Heart right ventricle (tissue), 16 donors: ENCODE measurements at regions not wholly inside any gene's neighbourhood (a gene's known extent, or its start where the extent isn't known, plus 50 kb on each side); places are given as distances from the start of the nearest gene placed in this dataset.
A peak's percentile ranks its signal among the peaks of the same experiment; 100 is the strongest.

Experiments
- ATAC-seq, 8 donors: fragments of 200-7000 bp; cut with Tn5 transposase; one replicate each; pipeline ENCODE4 v1.9.1; 2020; ENCODE audit warnings: mild to moderate bottlenecking in 8 of 8, moderate library complexity in 8 of 8, moderate number of reproducible peaks in 1 of 8
- DNase-seq, 2 donors: peaks; one replicate each; pipeline ENCODE4 v3.0.0-alpha.2; 2020
- H3K27ac ChIP-seq, 10 donors: fragments of 200-600 bp; sonication (generic) in 2 of 10; one replicate each; pipeline versions ENCODE4 v1.5.0 to v1.8.0; 2020 to 2022; ENCODE audit warnings: mild to moderate bottlenecking in 3 of 10
- H3K27me3 ChIP-seq, 7 donors: fragments of 200-600 bp; one replicate each; pipeline ENCODE4 v1.8.0; 2021 to 2022; ENCODE audit warnings: mild to moderate bottlenecking in 2 of 7
- H3K36me3 ChIP-seq, 9 donors: fragments of 200-600 bp; sonication (generic) in 1 of 9; one replicate each; pipeline versions ENCODE4 v1.5.0 to v1.8.0; 2020 to 2022; ENCODE audit warnings: mild to moderate bottlenecking in 2 of 9
- H3K4me1 ChIP-seq, 9 donors: fragments of 200-600 bp; sonication (generic) in 1 of 9; one replicate each; pipeline versions ENCODE4 v1.5.0 to v1.8.0; 2020 to 2022; ENCODE audit warnings: mild to moderate bottlenecking in 4 of 9
- H3K4me3 ChIP-seq, 10 donors: fragments of 200-600 bp; sonication (generic) in 2 of 10; one replicate each; pipeline versions ENCODE4 v1.5.0 to v1.8.0; 2020 to 2022; ENCODE audit warnings: mild to moderate bottlenecking in 7 of 10, moderate library complexity in 2 of 10
- H3K9me3 ChIP-seq, 11 donors: fragments of 200-600 bp in 10 of 11; sonication (generic) in 2 of 11; one replicate each; pipeline versions ENCODE4 v1.5.0 to v1.8.0; 2013 to 2022; ENCODE audit warnings: mild to moderate bottlenecking in 2 of 11, control low read depth in 1 of 11, moderate library complexity in 1 of 11
- WGBS, 2 donors: extraction: QIAGEN DNeasy Blood & Tissue Kit; methylation state at CpG; one replicate each; pipeline ENCODE4 v1.1.7; 2013; ENCODE audit warnings: inconsistent platforms in 1 of 2; 5-methylcytosine and 5-hydroxymethylcytosine counted together
- intact Hi-C, 10 donors: fragments of 100-400 bp; cut with DNase I; formaldehyde crosslinking; loops; one replicate each; pipeline versions ENCODE4 v1.11.1 to v1.14.2; 2022
- TF ChIP-seq, protein P1 (sequence below), 9 donors: fragments of 200-600 bp; sonication (generic) in 2 of 9; IDR thresholded peaks; one replicate each; pipeline versions ENCODE4 v1.5.0 to v1.8.0; 2021 to 2022; ENCODE audit warnings: antibody characterized with exemption in 9 of 9, mild to moderate bottlenecking in 5 of 9, moderate library complexity in 1 of 9
- donor health status: Arrhythmogenic right ventricular cardiomyopathy.
- donor health status: ischemic (EF 13 %, LVEDD 7.1; RV severe dilation, severe dysfunction).
- donor health status: healthy with polysubstance abuse.
- donor health status: DM: no; HTN: yes; CAD: no.
- donor health status: DM: no; HTN: no; CAD: no.
- donor health status: ischemic (EF 25% LVEDD 6.9; RV normal size, moderate dysfunction).
- donor health status: ischemic (EF 25% LVEDD 5.7; RV mildly dilated, moderate dysfunction).
- donor health status: healthy.
- donor health status: DM: yes; HTN: yes; CAD: no.
- donor health status: Ischemic cardiomyopathy.
- donor health status: ischemic (EF 35%, LVEDD 5.7; RV mildly dilated, moderate dysfunction).
- donor health status: nonischemic (EF 11% LVEDD 7.7; RV severe dilation, severe dysfunction).
- donor health status: DM: yes; HTN: yes; CAD: no.
- donor health status: PGD.
- donor health status: ischemic (EF 29% LVEDD 5.4; RV normal size, mild dysfunction).
- donor health status: nonischemic (EF 23%, LVEDD 6.1; RV moderate dilation, normal function).

GRCh38 chr6:34638834-34639736, 57.5 kb downstream of the ILRUN start:
- DNase-seq = no peak
- 76 to 80% methylated on average over 6 of the region's 6 CpGs for WGBS, 2 donors
- ATAC-seq = peak in 7 of 8 donors; percentile 38 to 88 (median 72)
- Histone ChIP-seq H3K27ac (peak overlapping the region in 5 of 10 donors; percentile 3 to 33 (median 20)), H3K4me3 (no peak overlapping the region), H3K9me3 (no peaks in the 10 kb centered on the region), H3K27me3 (no peaks in the 10 kb centered on the region), H3K4me1 (peaks cover 0 to 11% (median 8%) of the 10 kb centered on the region in 9 donors), H3K36me3 (peaks cover 0 to 34% (median 0%) of the 10 kb centered on the region in 9 donors)
- TF ChIP-seq, protein P1, sequence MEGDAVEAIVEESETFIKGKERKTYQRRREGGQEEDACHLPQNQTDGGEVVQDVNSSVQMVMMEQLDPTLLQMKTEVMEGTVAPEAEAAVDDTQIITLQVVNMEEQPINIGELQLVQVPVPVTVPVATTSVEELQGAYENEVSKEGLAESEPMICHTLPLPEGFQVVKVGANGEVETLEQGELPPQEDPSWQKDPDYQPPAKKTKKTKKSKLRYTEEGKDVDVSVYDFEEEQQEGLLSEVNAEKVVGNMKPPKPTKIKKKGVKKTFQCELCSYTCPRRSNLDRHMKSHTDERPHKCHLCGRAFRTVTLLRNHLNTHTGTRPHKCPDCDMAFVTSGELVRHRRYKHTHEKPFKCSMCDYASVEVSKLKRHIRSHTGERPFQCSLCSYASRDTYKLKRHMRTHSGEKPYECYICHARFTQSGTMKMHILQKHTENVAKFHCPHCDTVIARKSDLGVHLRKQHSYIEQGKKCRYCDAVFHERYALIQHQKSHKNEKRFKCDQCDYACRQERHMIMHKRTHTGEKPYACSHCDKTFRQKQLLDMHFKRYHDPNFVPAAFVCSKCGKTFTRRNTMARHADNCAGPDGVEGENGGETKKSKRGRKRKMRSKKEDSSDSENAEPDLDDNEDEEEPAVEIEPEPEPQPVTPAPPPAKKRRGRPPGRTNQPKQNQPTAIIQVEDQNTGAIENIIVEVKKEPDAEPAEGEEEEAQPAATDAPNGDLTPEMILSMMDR (IDR thresholded peaks at IDR 0.05) = no peak
- intact Hi-C loops = no loop called here

DNA sequence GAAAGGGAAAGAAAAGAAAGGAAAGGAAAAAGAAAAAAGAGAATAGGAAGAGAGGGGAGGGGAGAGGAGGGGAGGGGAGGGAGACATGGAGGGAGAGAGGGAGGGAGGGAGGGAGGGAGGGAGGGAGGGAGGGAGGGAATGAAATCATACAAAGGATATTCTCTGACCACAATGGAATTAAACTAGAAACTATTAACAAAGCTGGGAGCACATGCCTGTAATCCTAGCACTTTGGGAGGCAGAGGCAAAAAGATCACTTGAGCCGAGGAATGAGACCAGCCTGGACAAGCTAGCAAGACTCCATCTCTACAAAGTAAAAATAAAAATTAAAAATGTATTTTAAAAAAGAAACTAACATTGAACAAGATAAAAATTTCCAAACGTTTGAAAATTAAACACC, 62.8 kb downstream of the ILRUN start:
- H3K4me3 ChIP-seq = no peak overlapping the region
- H3K27ac ChIP-seq = no peak overlapping the region
- H3K9me3 ChIP-seq = no peaks in the 10 kb centered on the region
- DNase-seq = no peak
- intact Hi-C loops = no loop called here
- no peak for ATAC-seq
- H3K4me1 ChIP-seq = peaks cover 0 to 22% (median 7%) of the 10 kb centered on the region in 9 donors
- H3K36me3 ChIP-seq = peaks cover 0 to 26% (median 0%) of the 10 kb centered on the region in 9 donors
- no peaks in the 10 kb centered on the region for H3K27me3 ChIP-seq
- TF ChIP-seq, protein P1 (IDR thresholded peaks at IDR 0.05) = no peak
- WGBS, 2 donors = 66% methylated on average over 2 of the region's 2 CpGs

GRCh38 chr6:34633256-34633655, 63.3 kb downstream of the ILRUN start:
- WGBS, 2 donors = 98 to 99% methylated on average over 2 of the region's 2 CpGs
- TF ChIP-seq, protein P1 (IDR thresholded peaks at IDR 0.05) = no peak
- peaks cover 0 to 19% (median 3%) of the 10 kb centered on the region in 9 donors for H3K4me1 ChIP-seq
- DNase-seq (no peak), ATAC-seq (no peak)
- peaks cover 0 to 26% (median 0%) of the 10 kb centered on the region in 9 donors for H3K36me3 ChIP-seq
- no peaks in the 10 kb centered on the region for H3K9me3 ChIP-seq
- H3K27me3 ChIP-seq = no peaks in the 10 kb centered on the region
- H3K27ac ChIP-seq = no peak overlapping the region
- no peak overlapping the region for H3K4me3 ChIP-seq
- intact Hi-C loops = no loop called here

DNA sequence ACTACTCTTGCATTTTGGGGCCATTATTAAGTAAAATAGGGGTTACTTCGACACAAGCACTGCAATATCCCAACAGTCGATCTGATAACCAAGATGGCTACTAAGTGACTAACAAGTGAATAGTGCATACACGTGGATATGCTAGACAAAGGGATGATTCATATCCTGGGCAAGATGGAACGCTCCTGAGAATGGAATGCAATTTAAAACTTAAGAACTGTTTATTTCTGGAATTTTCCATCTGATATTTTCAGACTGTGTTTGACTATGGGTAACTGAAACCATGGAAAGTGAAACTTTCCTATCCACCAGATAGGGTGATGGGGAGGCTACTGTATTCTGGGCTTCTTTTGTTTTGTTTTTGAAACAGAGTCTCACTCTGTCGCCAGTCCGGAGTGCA, 66.5 kb downstream of the ILRUN start:
- peaks cover 0 to 12% (median 0%) of the 10 kb centered on the region in 9 donors for H3K36me3 ChIP-seq
- H3K9me3 ChIP-seq = no peaks in the 10 kb centered on the region
- H3K4me1 ChIP-seq = peaks cover 0 to 19% (median 0%) of the 10 kb centered on the region in 9 donors
- H3K4me3 ChIP-seq = no peak overlapping the region
- H3K27me3 ChIP-seq = no peaks in the 10 kb centered on the region
- intact Hi-C loops = no loop called here
- H3K27ac ChIP-seq = peak overlapping the region in 2 of 10 donors; percentile 18 to 25
- DNase-seq = no peak
- 76 to 81% methylated on average over 6 of the region's 6 CpGs for WGBS, 2 donors
- ATAC-seq = peak in 1 of 8 donors; percentile 53
- TF ChIP-seq, protein P1 (IDR thresholded peaks at IDR 0.05) = no peak
